GM19240 (cell line): ENCODE measurements at regions not wholly inside any gene's neighbourhood (a gene's known extent, or its start where the extent isn't known, plus 50 kb on each side); places are given as distances from the start of the nearest gene placed in this dataset.

Experiments used
- DNase-seq: peaks from one replicate; pipeline ENCODE4 v3.0.0; 2011; ENCODE audit warnings: low spot score; ENCODE audit not compliant: insufficient read length

GRCh38 chr6:130671119-130671518, 156.1 kb upstream of the SMLR1 start:
- no peak for DNase-seq

- DNase-seq: no peak
Observed at GRCh38 chr6:130671577-130671976, 155.6 kb upstream of the SMLR1 start.

- DNase-seq: no peak
Observed at GRCh38 chr6:130672153-130672552, 155.1 kb upstream of the SMLR1 start.

- no peak for DNase-seq
Observed at GRCh38 chr6:130674604-130675003, 152.6 kb upstream of the SMLR1 start.

- no peak for DNase-seq
Observed at GRCh38 chr6:130675072-130675471, 152.1 kb upstream of the SMLR1 start.

- no peak for DNase-seq
Observed at GRCh38 chr6:130676077-130676772, 151.0 kb upstream of the SMLR1 start.

GRCh38 chr6:130676773-130677144, 150.4 kb upstream of the SMLR1 start:
- DNase-seq: no peak

GRCh38 chr6:130677312-130677711, 149.9 kb upstream of the SMLR1 start:
- DNase-seq: no peak

GRCh38 chr6:130677766-130678165, 149.4 kb upstream of the SMLR1 start:
- no peak for DNase-seq

- no peak for DNase-seq
Observed at GRCh38 chr6:130679684-130680083, 147.5 kb upstream of the SMLR1 start.

- no peak for DNase-seq
Observed at GRCh38 chr6:130680116-130680515, 147.1 kb upstream of the SMLR1 start.

GRCh38 chr6:130681028-130681427, 146.2 kb upstream of the SMLR1 start:
- no peak for DNase-seq

- no peak for DNase-seq
Observed at GRCh38 chr6:130682066-130682465, 145.1 kb upstream of the SMLR1 start.

- DNase-seq: no peak
Observed at GRCh38 chr6:130683761-130684517, 143.3 kb upstream of the SMLR1 start.

- no peak for DNase-seq
Observed at GRCh38 chr6:130692659-130693058, 134.5 kb upstream of the SMLR1 start.

GRCh38 chr6:130693944-130694343, 133.3 kb upstream of the SMLR1 start:
- no peak for DNase-seq

GRCh38 chr6:130694606-130695005, 132.6 kb upstream of the SMLR1 start:
- no peak for DNase-seq

GRCh38 chr6:130696806-130697205, 130.4 kb upstream of the SMLR1 start:
- no peak for DNase-seq

GRCh38 chr6:130697271-130697994, 129.8 kb upstream of the SMLR1 start:
- DNase-seq: no peak

- peak; percentile 43 for DNase-seq
Observed at GRCh38 chr6:130697995-130698535, 129.1 kb upstream of the SMLR1 start.

GRCh38 chr6:130699742-130700141, 127.5 kb upstream of the SMLR1 start:
- no peak for DNase-seq

- no peak for DNase-seq
Observed at GRCh38 chr6:130700397-130700796, 126.8 kb upstream of the SMLR1 start.
